ENCODE measurements at regions not wholly inside any gene's neighbourhood (a gene's known extent, or its start where the extent isn't known, plus 50 kb on each side); places are given as distances from the start of the nearest gene placed in this dataset.

GRCh38 chr10:28449926-28450325, 83.0 kb upstream of the WAC start:
- TF ChIP-seq CTCF (IDR thresholded peaks at IDR 0.05) (no peak), POLR2A (IDR thresholded peaks at IDR 0.05) (no peak)

Data from body of pancreas (tissue), 4 donors.